OCI-LY7 (cell line): ENCODE measurements at regions not wholly inside any gene's neighbourhood (a gene's known extent, or its start where the extent isn't known, plus 50 kb on each side); places are given as distances from the start of the nearest gene placed in this dataset.

Experiments
- BruUV-seq: library from RNA; stranded (reverse); fragments of 400-500 nt; replicated peaks from 2 replicates; lab custom pipeline; 2021; lab: Mats Ljungman, UMichigan
- CTCF ChIA-PET: fragments of 300-600 bp; sonication (Branson Sonifier 250); formaldehyde crosslinking; loops from one replicate; lab custom pipeline; 2022; ENCODE audit warnings: antibody characterized with exemption; ENCODE audit not compliant: unreplicated experiment; lab: Charles Lee
- POLR2A ChIA-PET: fragments of 300-600 bp; sonication (Branson Sonifier 250); formaldehyde crosslinking; loops from one replicate; lab custom pipeline; 2022; ENCODE audit warnings: antibody characterized with exemption; lab: Charles Lee
- DNase-seq: peaks from one replicate; pipeline ENCODE4 v3.0.0-alpha.2; 2015; ENCODE audit warnings: low spot score
- H2AFZ ChIP-seq: fragments of 200-600 bp; sonication (generic), shearing (Covaris generic); 2 replicates; pipeline ENCODE4 v1.6.1; 2014; ENCODE audit warnings: mild to moderate bottlenecking, antibody characterized with exemption, low read length, moderate library complexity
- H3K27ac ChIP-seq: fragments of 200-600 bp; sonication (generic); 2 replicates; pipeline ENCODE4 v1.5.1; 2014; ENCODE audit warnings: mixed run types, low read depth, mild to moderate bottlenecking, moderate library complexity, low read length, inconsistent platforms; ENCODE audit not compliant: poor library complexity, severe bottlenecking
- H3K36me3 ChIP-seq: fragments of 200-600 bp; sonication (generic); 2 replicates; pipeline ENCODE4 v1.6.1; 2014; ENCODE audit warnings: mild to moderate bottlenecking, antibody characterized with exemption, low read length, moderate library complexity, mixed read lengths; ENCODE audit not compliant: insufficient read depth
- H3K4me1 ChIP-seq: fragments of 200-600 bp; sonication (generic); 2 replicates; pipeline ENCODE4 v1.5.1; 2014; ENCODE audit warnings: mild to moderate bottlenecking, low read length; ENCODE audit not compliant: insufficient read depth, poor library complexity, severe bottlenecking
- H3K4me2 ChIP-seq: fragments of 200-600 bp; sonication (generic); 2 replicates; pipeline ENCODE4 v1.6.1; 2014; ENCODE audit warnings: mild to moderate bottlenecking, low read length
- H3K4me3 ChIP-seq: fragments of 200-600 bp; sonication (generic); 2 replicates; pipeline ENCODE4 v1.5.1; 2014; ENCODE audit warnings: mild to moderate bottlenecking, low read depth, low read length; ENCODE audit not compliant: poor library complexity, severe bottlenecking
- H3K79me2 ChIP-seq: fragments of 200-600 bp; sonication (generic); 2 replicates; pipeline ENCODE4 v1.6.1; 2016; ENCODE audit warnings: low read depth, mild to moderate bottlenecking, low read length, moderate library complexity, mixed read lengths; ENCODE audit not compliant: insufficient read depth
- H3K9me2 ChIP-seq: fragments of 200-600 bp; sonication (generic); 2 replicates; pipeline ENCODE4 v1.6.1; 2016; ENCODE audit warnings: mild to moderate bottlenecking, low read length, mixed read lengths; ENCODE audit not compliant: insufficient read depth
- H3K9me3 ChIP-seq: fragments of 200-600 bp; sonication (generic); 2 replicates; pipeline ENCODE4 v1.6.1; 2014; ENCODE audit warnings: mild to moderate bottlenecking, mixed run types, low read length, mixed read lengths
- H4K20me1 ChIP-seq: fragments of 200-600 bp; sonication (generic); 2 replicates; pipeline ENCODE4 v1.6.1; 2014; ENCODE audit warnings: mild to moderate bottlenecking, antibody characterized with exemption, low read length, moderate library complexity, mixed read lengths; ENCODE audit not compliant: insufficient read depth
- CTCF ChIP-seq: fragments of 200-600 bp; sonication (generic); conservative IDR thresholded peaks from 2 replicates; pipeline ENCODE4 v1.5.1; 2014; ENCODE audit warnings: mild to moderate bottlenecking, antibody characterized with exemption, low read length, moderate library complexity, mixed read lengths
- EZH2phosphoT487 ChIP-seq: fragments of 200-600 bp; sonication (generic); IDR thresholded peaks from 2 replicates; pipeline ENCODE4 v1.6.1; 2018; ENCODE audit warnings: low read depth, borderline replicate concordance, mild to moderate bottlenecking, mixed run types, antibody characterized with exemption, low read length, moderate library complexity, mixed read lengths
- intact Hi-C: fragments of 100-400 bp; cut with micrococcal nuclease; formaldehyde crosslinking; loops from one replicate; pipeline ENCODE4 v1.10.0; 2022; ENCODE audit not compliant: unreplicated experiment

GRCh38 chr3:150328654-150329040, 79.5 kb upstream of the TSC22D2 start:
- Histone ChIP-seq H3K9me2 (no peaks in the 10 kb centered on the region), H3K4me2 (no peak overlapping the region), H4K20me1 (no peaks in the 10 kb centered on the region), H3K4me3 (no peak overlapping the region), H3K4me1 (no peaks in the 10 kb centered on the region), H2AFZ (no peak overlapping the region), H3K79me2 (no peaks in the 10 kb centered on the region), H3K27ac (no peak overlapping the region), H3K36me3 (no peaks in the 10 kb centered on the region), H3K9me3 (no peaks in the 10 kb centered on the region)
- CTCF ChIA-PET: no interaction called here
- POLR2A ChIA-PET: interaction anchor here (0.6 to 1.4 kb wide), 4 partner anchors 19 to 689 kb away, joined by 3 to 6 read pairs (median 4); no protein-coding TSS in a partner anchor
- no TSS peak for BruUV-seq
- DNase-seq: no peak
- TF ChIP-seq CTCF (no peak), EZH2phosphoT487 (no peak)
- intact Hi-C loops: no loop called here

DNA sequence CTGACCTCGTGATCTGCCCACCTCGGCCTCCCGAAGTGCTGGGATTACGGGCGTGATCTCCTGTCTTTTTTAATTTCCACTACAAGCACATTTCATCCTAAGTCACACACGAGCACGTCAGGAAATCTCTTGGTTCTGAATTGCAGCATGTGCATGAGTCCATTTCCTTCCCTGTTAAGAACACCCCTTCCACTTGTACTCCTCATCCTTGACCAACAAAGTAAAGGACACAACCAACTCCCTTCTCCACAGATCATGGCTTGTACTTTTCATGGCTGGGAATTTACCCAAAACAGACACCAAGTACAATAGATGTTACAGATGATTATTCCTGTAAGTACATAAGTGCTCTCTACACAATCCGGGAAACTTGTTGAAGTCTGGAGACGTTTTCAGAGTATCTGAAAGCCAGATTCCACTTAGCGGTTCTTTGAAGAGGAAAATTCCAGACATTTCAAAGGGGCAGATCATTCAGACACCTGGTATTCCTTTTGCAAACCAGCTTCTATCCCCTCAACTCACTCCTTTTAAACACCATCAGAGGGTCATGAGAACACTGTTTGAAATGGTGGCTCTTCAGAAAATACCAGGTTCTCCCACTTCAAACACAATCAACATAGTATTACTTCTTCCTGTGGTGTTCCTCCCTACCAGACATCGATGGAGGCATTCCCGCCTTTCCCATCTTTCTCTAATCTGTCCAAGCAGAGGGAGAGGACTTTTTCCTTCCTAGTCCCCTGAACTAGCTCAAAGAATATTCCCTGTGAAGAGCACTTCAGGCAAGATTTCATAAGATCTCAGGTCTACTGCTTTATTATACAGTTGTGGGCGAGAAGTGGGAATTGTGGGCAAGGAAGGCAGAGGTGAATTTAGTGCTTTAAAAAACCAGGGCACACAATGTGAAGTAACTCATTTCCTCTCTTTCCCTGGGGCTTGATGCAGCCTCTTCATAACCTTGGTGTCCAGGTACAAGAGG, 80.1 kb upstream of the TSC22D2 start:
- ChIA-PET CTCF (no interaction called here), POLR2A (interaction anchor here (0.6 to 0.8 kb wide), 3 partner anchors 18 to 181 kb away, joined by 3 to 4 read pairs (median 3); no protein-coding TSS in a partner anchor)
- no peak for TF ChIP-seq CTCF
- no peak for TF ChIP-seq EZH2phosphoT487
- no peaks in the 10 kb centered on the region for H3K9me2 ChIP-seq
- H3K79me2 ChIP-seq: no peaks in the 10 kb centered on the region
- H4K20me1 ChIP-seq: no peaks in the 10 kb centered on the region
- no peak overlapping the region for H3K4me2 ChIP-seq
- H3K36me3 ChIP-seq: no peaks in the 10 kb centered on the region
- intact Hi-C loops: no loop called here
- no peaks in the 10 kb centered on the region for H3K4me1 ChIP-seq
- H3K4me3 ChIP-seq: no peak overlapping the region
- no TSS peak for BruUV-seq
- no peak overlapping the region for H2AFZ ChIP-seq
- no peak for DNase-seq
- no peak overlapping the region for H3K27ac ChIP-seq
- no peaks in the 10 kb centered on the region for H3K9me3 ChIP-seq

- POLR2A ChIA-PET: interaction anchor here (0.9 to 1.0 kb wide), 2 partner anchors 11 to 65 kb away, joined by 3 to 7 read pairs; no protein-coding TSS in a partner anchor
- DNase-seq: no peak
- H3K4me2 ChIP-seq: no peak overlapping the region
- H3K4me1 ChIP-seq: no peaks in the 10 kb centered on the region
- H4K20me1 ChIP-seq: no peaks in the 10 kb centered on the region
- no peaks in the 10 kb centered on the region for H3K9me2 ChIP-seq
- BruUV-seq: no TSS peak
- H3K9me3 ChIP-seq: no peaks in the 10 kb centered on the region
- no peaks in the 10 kb centered on the region for H3K36me3 ChIP-seq
- intact Hi-C loops: no loop called here
- TF ChIP-seq EZH2phosphoT487: no peak
- TF ChIP-seq CTCF: no peak
- H3K27ac ChIP-seq: no peak overlapping the region
- no peaks in the 10 kb centered on the region for H3K79me2 ChIP-seq
- CTCF ChIA-PET: no interaction called here
- H2AFZ ChIP-seq: no peak overlapping the region
- H3K4me3 ChIP-seq: no peak overlapping the region
Observed at GRCh38 chr3:150324788-150325187, 83.3 kb upstream of the TSC22D2 start.
